ENCODE measurements at regions not wholly inside any gene's neighbourhood (a gene's known extent, or its start where the extent isn't known, plus 50 kb on each side); places are given as distances from the start of the nearest gene placed in this dataset.

DNA sequence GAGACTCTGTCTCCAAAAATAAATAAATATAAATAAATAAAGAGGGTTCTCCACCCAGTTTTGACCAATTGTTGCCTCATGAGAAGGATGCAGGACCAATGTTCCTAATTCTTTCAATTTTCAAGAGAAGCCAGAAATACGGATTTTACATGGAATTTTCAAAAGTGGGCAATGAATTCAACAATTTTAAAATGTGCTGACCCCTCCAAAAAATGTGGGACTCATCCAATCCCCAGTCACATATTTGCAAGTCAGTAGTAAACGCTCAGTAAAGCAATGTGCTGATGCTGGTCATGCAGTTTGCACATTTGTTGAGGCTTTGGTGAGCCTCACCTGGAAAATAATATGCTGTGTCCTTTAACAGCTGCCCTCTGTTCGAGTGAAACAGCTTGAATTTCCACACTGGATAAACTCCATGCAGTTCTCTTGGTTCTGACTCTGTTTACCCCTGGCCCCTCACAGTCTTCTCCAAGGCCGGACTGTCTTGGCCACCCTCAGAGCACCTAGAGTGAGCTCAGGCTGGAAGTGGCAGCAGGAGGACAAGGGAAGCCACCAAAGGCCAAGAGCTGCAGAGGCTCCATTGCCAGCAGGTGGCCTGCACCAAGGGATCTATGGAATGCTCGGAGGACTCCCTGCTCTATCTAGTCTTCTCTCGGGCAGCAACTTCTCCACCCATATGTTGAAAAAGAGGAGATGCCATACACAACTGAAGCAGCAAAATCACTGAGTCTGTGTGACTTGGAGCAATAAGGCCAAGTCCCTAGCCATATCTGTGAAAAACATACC lies 246.8 kb downstream of the UACA start:
- WGBS (ENCODE audit: low lambda C conversion rate, missing lambda C conversion rate) = 88% methylated on average over 6 of the region's 6 CpGs
- TF ChIP-seq, protein P1, sequence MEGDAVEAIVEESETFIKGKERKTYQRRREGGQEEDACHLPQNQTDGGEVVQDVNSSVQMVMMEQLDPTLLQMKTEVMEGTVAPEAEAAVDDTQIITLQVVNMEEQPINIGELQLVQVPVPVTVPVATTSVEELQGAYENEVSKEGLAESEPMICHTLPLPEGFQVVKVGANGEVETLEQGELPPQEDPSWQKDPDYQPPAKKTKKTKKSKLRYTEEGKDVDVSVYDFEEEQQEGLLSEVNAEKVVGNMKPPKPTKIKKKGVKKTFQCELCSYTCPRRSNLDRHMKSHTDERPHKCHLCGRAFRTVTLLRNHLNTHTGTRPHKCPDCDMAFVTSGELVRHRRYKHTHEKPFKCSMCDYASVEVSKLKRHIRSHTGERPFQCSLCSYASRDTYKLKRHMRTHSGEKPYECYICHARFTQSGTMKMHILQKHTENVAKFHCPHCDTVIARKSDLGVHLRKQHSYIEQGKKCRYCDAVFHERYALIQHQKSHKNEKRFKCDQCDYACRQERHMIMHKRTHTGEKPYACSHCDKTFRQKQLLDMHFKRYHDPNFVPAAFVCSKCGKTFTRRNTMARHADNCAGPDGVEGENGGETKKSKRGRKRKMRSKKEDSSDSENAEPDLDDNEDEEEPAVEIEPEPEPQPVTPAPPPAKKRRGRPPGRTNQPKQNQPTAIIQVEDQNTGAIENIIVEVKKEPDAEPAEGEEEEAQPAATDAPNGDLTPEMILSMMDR (IDR thresholded peaks at IDR 0.05; ENCODE audit: poor library complexity) = no peak
- TF ChIP-seq EZH2 (IDR thresholded peaks at IDR 0.05; ENCODE audit: borderline replicate concordance) = no peak
- no peak for TF ChIP-seq EZH2phosphoT487 (IDR thresholded peaks at IDR 0.05; ENCODE audit: low read depth, severe bottlenecking, unreplicated experiment)
- no peaks in the 10 kb centered on the region for H3K4me1 ChIP-seq (ENCODE audit: insufficient read depth)
- H3K79me2 ChIP-seq = no peaks in the 10 kb centered on the region
- no peak overlapping the region for H3K4me2 ChIP-seq
- no peak overlapping the region for H2AFZ ChIP-seq
- no peaks in the 10 kb centered on the region for H3K36me3 ChIP-seq (replicated peaks; ENCODE audit: insufficient read depth, low read depth)
- H3K9me2 ChIP-seq (replicated peaks; ENCODE audit: insufficient read depth) = no peaks in the 10 kb centered on the region
- H4K20me1 ChIP-seq (ENCODE audit: insufficient read depth, poor library complexity, severe bottlenecking) = no peaks in the 10 kb centered on the region
- H3K27ac ChIP-seq = no peak overlapping the region
- no peak for DNase-seq (ENCODE audit: low spot score)
- H3K9me3 ChIP-seq (ENCODE audit: low read depth) = no peaks in the 10 kb centered on the region
- H3K27me3 ChIP-seq = peaks cover 5% of the 10 kb centered on the region
- no peak overlapping the region for H3K4me3 ChIP-seq

- H3K27ac ChIP-seq = no peak overlapping the region
- no peaks in the 10 kb centered on the region for H3K4me1 ChIP-seq (ENCODE audit: insufficient read depth)
- H3K4me3 ChIP-seq = no peak overlapping the region
- no peaks in the 10 kb centered on the region for H3K36me3 ChIP-seq (replicated peaks; ENCODE audit: insufficient read depth, low read depth)
- H3K27me3 ChIP-seq = no peaks in the 10 kb centered on the region
- TF ChIP-seq EZH2 (IDR thresholded peaks at IDR 0.05; ENCODE audit: borderline replicate concordance) (no peak), EZH2phosphoT487 (IDR thresholded peaks at IDR 0.05; ENCODE audit: low read depth, severe bottlenecking, unreplicated experiment) (no peak)
- TF ChIP-seq, protein P1 (IDR thresholded peaks at IDR 0.05; ENCODE audit: poor library complexity) = no peak
- H4K20me1 ChIP-seq (ENCODE audit: insufficient read depth, poor library complexity, severe bottlenecking) = no peaks in the 10 kb centered on the region
- H3K9me3 ChIP-seq (ENCODE audit: low read depth) = no peaks in the 10 kb centered on the region
- no peak for DNase-seq (ENCODE audit: low spot score)
- no peak overlapping the region for H3K4me2 ChIP-seq
- 93% methylated on average over 7 of the region's 7 CpGs for WGBS (ENCODE audit: low lambda C conversion rate, missing lambda C conversion rate)
- H2AFZ ChIP-seq = no peak overlapping the region
- H3K79me2 ChIP-seq = no peaks in the 10 kb centered on the region
- H3K9me2 ChIP-seq (replicated peaks; ENCODE audit: insufficient read depth) = no peaks in the 10 kb centered on the region
These were observed 249.1 kb downstream of the UACA start for GRCh38 chr15:70514251-70514650.

GRCh38 chr15:70513819-70514218 lies 249.5 kb downstream of the UACA start:
- Histone ChIP-seq H3K4me3 (no peak overlapping the region), H3K4me2 (no peak overlapping the region), H2AFZ (no peak overlapping the region), H3K4me1 (ENCODE audit: insufficient read depth) (no peaks in the 10 kb centered on the region), H3K79me2 (no peaks in the 10 kb centered on the region), H3K27ac (no peak overlapping the region), H3K36me3 (replicated peaks; ENCODE audit: insufficient read depth, low read depth) (no peaks in the 10 kb centered on the region), H3K9me2 (replicated peaks; ENCODE audit: insufficient read depth) (no peaks in the 10 kb centered on the region), H4K20me1 (ENCODE audit: insufficient read depth, poor library complexity, severe bottlenecking) (no peaks in the 10 kb centered on the region), H3K9me3 (ENCODE audit: low read depth) (no peaks in the 10 kb centered on the region), H3K27me3 (no peaks in the 10 kb centered on the region)
- WGBS (ENCODE audit: low lambda C conversion rate, missing lambda C conversion rate) = 86% methylated on average over 4 of the region's 4 CpGs
- TF ChIP-seq EZH2phosphoT487 (IDR thresholded peaks at IDR 0.05; ENCODE audit: low read depth, severe bottlenecking, unreplicated experiment) (no peak), EZH2 (IDR thresholded peaks at IDR 0.05; ENCODE audit: borderline replicate concordance) (no peak)
- TF ChIP-seq, protein P1 (IDR thresholded peaks at IDR 0.05; ENCODE audit: poor library complexity) = no peak
- DNase-seq (ENCODE audit: low spot score) = no peak

Measured in hepatocyte (in vitro differentiated cells).